HepG2 (cell line): ENCODE measurements at regions not wholly inside any gene's neighbourhood (a gene's known extent, or its start where the extent isn't known, plus 50 kb on each side); places are given as distances from the start of the nearest gene placed in this dataset.

Experiments used
- ATAC-seq: fragments of 200-7000 bp; cut with Tn5 transposase; 3 replicates; pipeline ENCODE4 v1.9.1; 2020; ENCODE audit warnings: mild to moderate bottlenecking, moderate library complexity
- BruUV-seq: library from RNA; stranded (reverse); fragments of 400-500 nt; replicated peaks from 2 replicates; lab custom pipeline; 2021; lab: Mats Ljungman, UMichigan
- CTCF ChIA-PET: fragments of 300-600 bp; formaldehyde crosslinking; extraction: SDS; loops from one replicate; lab custom pipeline; 2021; ENCODE audit warnings: low total read pairs, inconsistent platforms, low intra/inter-chr PET ratio; lab: Yijun Ruan, JAX
- POLR2A ChIA-PET: fragments of 350-600 bp; sonication (Branson Sonifier 250); formaldehyde crosslinking; loops from one replicate; lab custom pipeline; 2020; ENCODE audit warnings: antibody characterized with exemption, inconsistent platforms; lab: Yijun Ruan, JAX
- DNase-seq: peaks from one replicate; pipeline ENCODE4 v3.0.0-alpha.2; 2015; ENCODE audit warnings: low spot score
- FAIRE-seq: peaks from 3 replicates; lab custom pipeline; 2011; peaks lifted over from hg19 to GRCh38; lab: Jason Lieb, UNC
- H2AFZ ChIP-seq: one replicate; pipeline ENCODE4 v1.6.1; 2011; ENCODE audit warnings: low read length, inconsistent platforms
- H3K27ac ChIP-seq: fragments of 300-600 bp; 3 replicates; pipeline ENCODE4 v1.8.0; 2011; ENCODE audit warnings: mixed run types, mild to moderate bottlenecking, mixed read lengths, low read length, inconsistent platforms; ENCODE audit not compliant: insufficient read depth; ENCODE audit errors: extremely low read length
- H3K27me3 ChIP-seq, 2 experiments: fragments of 200-600 bp in 1 of 2; 2 replicates in 1 of 2; 3 replicates in 1 of 2; pipeline versions ENCODE4 v1.6.0 to v1.8.0; 2011; ENCODE audit warnings: low read length in 2 of 2, mild to moderate bottlenecking in 2 of 2, moderate library complexity in 2 of 2, inconsistent platforms in 1 of 2; ENCODE audit not compliant: insufficient read depth in 2 of 2, control insufficient read depth in 1 of 2
- H3K36me3 ChIP-seq, 2 experiments: fragments of 200-600 bp in 1 of 2; replicated peaks in 1 of 2; 2 replicates in 1 of 2; 3 replicates in 1 of 2; pipeline versions ENCODE4 v1.5.1 to v1.8.0; 2011; ENCODE audit warnings: low read length in 2 of 2, inconsistent platforms in 1 of 2; ENCODE audit not compliant: insufficient read depth in 2 of 2, control insufficient read depth in 1 of 2
- H3K4me1 ChIP-seq: 2 replicates; pipeline ENCODE4 v1.5.1; 2012; ENCODE audit warnings: low read length, inconsistent platforms; ENCODE audit not compliant: insufficient read depth
- H3K4me2 ChIP-seq: 2 replicates; pipeline ENCODE4 v1.6.0; 2011; ENCODE audit warnings: low read depth, low read length, inconsistent platforms
- H3K4me3 ChIP-seq, 3 experiments: fragments of 200-600 bp in 1 of 3; sonication (generic), shearing (Covaris generic) in 1 of 3; replicated peaks in 1 of 3; 2 replicates each; pipeline ENCODE4 v1.5.1; 2011 to 2016; ENCODE audit warnings: low read length in 3 of 3, inconsistent platforms in 2 of 3, low read depth in 2 of 3, mild to moderate bottlenecking in 2 of 3, control low read depth in 1 of 3, mixed read lengths in 1 of 3; ENCODE audit not compliant: insufficient read depth in 1 of 3
- H3K79me2 ChIP-seq: one replicate; pipeline ENCODE4 v1.6.1; 2011; ENCODE audit warnings: low read length, inconsistent platforms; ENCODE audit not compliant: insufficient read depth
- H3K9ac ChIP-seq: 2 replicates; pipeline ENCODE4 v1.6.0; 2011; ENCODE audit warnings: mild to moderate bottlenecking, low read depth, low read length, inconsistent platforms; ENCODE audit not compliant: insufficient read depth
- H3K9me3 ChIP-seq: 2 replicates; pipeline ENCODE4 v1.5.1; 2012; ENCODE audit warnings: mild to moderate bottlenecking, low read length
- H4K20me1 ChIP-seq: 2 replicates; pipeline ENCODE4 v1.6.0; 2011; ENCODE audit warnings: inconsistent platforms, mild to moderate bottlenecking, low read length, moderate library complexity; ENCODE audit not compliant: insufficient read depth
- CHCHD3 ChIP-seq: sonication (generic); formaldehyde crosslinking; IDR thresholded peaks from 2 replicates; pipeline ENCODE4 v1.8.0; 2022; ENCODE audit warnings: mild to moderate bottlenecking, missing genetic modification reagents, moderate library complexity
- CREB1 ChIP-seq, 2 experiments: fragments of 450-650 bp in 1 of 2; IDR thresholded peaks; 2 replicates each; pipeline ENCODE4 v1.6.1; 2016 to 2017; ENCODE audit warnings: control low read depth in 1 of 2, mild to moderate bottlenecking in 1 of 2, missing compliant biosample characterization in 1 of 2, missing genetic modification characterization in 1 of 2
- KLF12 ChIP-seq: sonication (generic); formaldehyde crosslinking; IDR thresholded peaks from 2 replicates; pipeline ENCODE4 v1.4.0; 2020; ENCODE audit warnings: missing genetic modification reagents, borderline replicate concordance
- REPIN1 ChIP-seq: sonication (generic); formaldehyde crosslinking; IDR thresholded peaks from 2 replicates; pipeline ENCODE4 v1.8.0; 2022; ENCODE audit warnings: missing genetic modification reagents, low read depth, mild to moderate bottlenecking, borderline replicate concordance
- SMAD3 ChIP-seq: sonication (generic); formaldehyde crosslinking; IDR thresholded peaks from 2 replicates; pipeline ENCODE4 v1.4.0; 2020; ENCODE audit warnings: missing genetic modification reagents
- TBP ChIP-seq: sonication (generic); formaldehyde crosslinking; IDR thresholded peaks from 2 replicates; pipeline ENCODE4 v1.5.0; 2020; ENCODE audit warnings: missing genetic modification reagents
- TCF7 ChIP-seq: sonication (generic); IDR thresholded peaks from 2 replicates; pipeline ENCODE4 v1.6.1; 2016; ENCODE audit warnings: antibody characterized with exemption, low read depth
- TEAD2 ChIP-seq: sonication (generic); formaldehyde crosslinking; IDR thresholded peaks from 2 replicates; pipeline ENCODE4 v1.9.0; 2021; ENCODE audit warnings: missing genetic modification reagents
- ZNF10 ChIP-seq: sonication (generic); formaldehyde crosslinking; IDR thresholded peaks from 2 replicates; pipeline ENCODE4 v1.4.0; 2020; ENCODE audit warnings: mild to moderate bottlenecking, low read depth, missing genetic modification reagents, borderline replicate concordance
- ZNF550 ChIP-seq: sonication (generic); formaldehyde crosslinking; IDR thresholded peaks from 2 replicates; pipeline ENCODE4 v1.4.0; 2020; ENCODE audit warnings: mild to moderate bottlenecking, missing genetic modification reagents, borderline replicate concordance
- ZNF629 ChIP-seq: sonication (generic); formaldehyde crosslinking; conservative IDR thresholded peaks from 2 replicates; pipeline ENCODE4 v1.5.0; 2020; ENCODE audit warnings: missing genetic modification reagents
- ZNF691 ChIP-seq: sonication (generic); formaldehyde crosslinking; IDR thresholded peaks from 2 replicates; pipeline ENCODE4 v1.4.0; 2020; ENCODE audit warnings: missing genetic modification reagents, low read depth, mild to moderate bottlenecking, borderline replicate concordance
- ZSCAN29 ChIP-seq: sonication (generic); formaldehyde crosslinking; conservative IDR thresholded peaks from 2 replicates; pipeline ENCODE4 v1.4.0; 2020; ENCODE audit warnings: mild to moderate bottlenecking, missing genetic modification reagents
- WGBS: methylation state at CpG from one replicate; pipeline ENCODE4 v1.1.6; 2017; ENCODE audit warnings: low lambda C conversion rate; 5-methylcytosine and 5-hydroxymethylcytosine counted together
- in situ Hi-C: cut with HindIII; loops from 2 replicates; pipeline ENCODE4 v1.10.0; 2017; ENCODE audit warnings: low pct_unique_long_range_greater_than_20kb; ENCODE audit not compliant: extremely low pct_ligation_motif_present
- intact Hi-C: fragments of 100-400 bp; cut with micrococcal nuclease; formaldehyde crosslinking; loops from one replicate; pipeline ENCODE4 v1.10.0; 2022; ENCODE audit not compliant: unreplicated experiment
- TF ChIP-seq, protein P1 (sequence below): sonication (generic); formaldehyde crosslinking; IDR thresholded peaks from 2 replicates; pipeline ENCODE4 v1.9.0; 2021; ENCODE audit warnings: mild to moderate bottlenecking, missing genetic modification reagents

DNA sequence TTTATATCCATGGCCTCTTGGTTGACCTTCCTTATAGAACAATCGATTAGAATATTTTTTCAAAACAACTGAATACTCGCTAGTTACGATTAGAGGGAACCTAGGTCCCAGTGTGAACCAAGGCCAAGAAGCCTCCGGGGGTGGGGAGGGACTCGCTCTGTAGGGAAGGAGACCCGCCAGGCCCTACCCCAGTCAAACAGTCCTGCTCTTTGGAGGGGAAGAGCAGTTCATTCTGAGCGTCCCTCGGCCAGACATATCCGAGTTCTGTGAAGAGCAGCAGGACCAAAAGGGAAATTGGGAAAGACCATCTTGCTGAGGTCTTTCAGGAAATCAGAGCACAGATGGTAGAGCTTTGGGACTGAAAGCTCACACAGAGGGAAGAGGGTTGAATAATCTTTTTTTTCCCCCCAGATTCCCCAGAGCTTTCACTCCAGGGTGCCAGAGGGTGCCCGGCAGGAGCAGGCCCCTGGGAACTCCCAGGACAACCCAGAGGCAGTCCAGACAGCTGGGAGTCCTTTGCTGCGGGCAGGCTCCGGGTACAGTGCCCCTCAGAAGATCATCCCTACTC lies 137.2 kb upstream of the HES1 start:
- CTCF ChIA-PET = no interaction called here
- POLR2A ChIA-PET = no interaction called here
- no peak for FAIRE-seq
- H3K4me1 ChIP-seq = peaks cover 23% of the 10 kb centered on the region
- no peak for ATAC-seq
- H3K79me2 ChIP-seq = no peaks in the 10 kb centered on the region
- in situ Hi-C loops = no loop called here
- no peaks in the 10 kb centered on the region for H3K36me3 ChIP-seq
- no peaks in the 10 kb centered on the region for H4K20me1 ChIP-seq
- no peaks in the 10 kb centered on the region for H3K9me3 ChIP-seq
- H2AFZ ChIP-seq = no peak overlapping the region
- TF ChIP-seq TEAD2 (CRISPR knock-in tag) (no peak), CHCHD3 (no peak), ZNF691 (CRISPR knock-in tag) (no peak), CREB1 (IDR thresholded peaks at IDR 0.05) (no peak), CREB1 (CRISPR knock-in tag; IDR thresholded peaks at IDR 0.05) (no peak), ZSCAN29 (CRISPR knock-in tag) (no peak), SMAD3 (no peak), TCF7 (no peak), REPIN1 (no peak), ZNF629 (no peak), KLF12 (CRISPR knock-in tag) (no peak), ZNF550 (CRISPR knock-in tag) (no peak), TBP (CRISPR knock-in tag) (no peak), ZNF10 (CRISPR knock-in tag) (no peak)
- TF ChIP-seq, protein P1, sequence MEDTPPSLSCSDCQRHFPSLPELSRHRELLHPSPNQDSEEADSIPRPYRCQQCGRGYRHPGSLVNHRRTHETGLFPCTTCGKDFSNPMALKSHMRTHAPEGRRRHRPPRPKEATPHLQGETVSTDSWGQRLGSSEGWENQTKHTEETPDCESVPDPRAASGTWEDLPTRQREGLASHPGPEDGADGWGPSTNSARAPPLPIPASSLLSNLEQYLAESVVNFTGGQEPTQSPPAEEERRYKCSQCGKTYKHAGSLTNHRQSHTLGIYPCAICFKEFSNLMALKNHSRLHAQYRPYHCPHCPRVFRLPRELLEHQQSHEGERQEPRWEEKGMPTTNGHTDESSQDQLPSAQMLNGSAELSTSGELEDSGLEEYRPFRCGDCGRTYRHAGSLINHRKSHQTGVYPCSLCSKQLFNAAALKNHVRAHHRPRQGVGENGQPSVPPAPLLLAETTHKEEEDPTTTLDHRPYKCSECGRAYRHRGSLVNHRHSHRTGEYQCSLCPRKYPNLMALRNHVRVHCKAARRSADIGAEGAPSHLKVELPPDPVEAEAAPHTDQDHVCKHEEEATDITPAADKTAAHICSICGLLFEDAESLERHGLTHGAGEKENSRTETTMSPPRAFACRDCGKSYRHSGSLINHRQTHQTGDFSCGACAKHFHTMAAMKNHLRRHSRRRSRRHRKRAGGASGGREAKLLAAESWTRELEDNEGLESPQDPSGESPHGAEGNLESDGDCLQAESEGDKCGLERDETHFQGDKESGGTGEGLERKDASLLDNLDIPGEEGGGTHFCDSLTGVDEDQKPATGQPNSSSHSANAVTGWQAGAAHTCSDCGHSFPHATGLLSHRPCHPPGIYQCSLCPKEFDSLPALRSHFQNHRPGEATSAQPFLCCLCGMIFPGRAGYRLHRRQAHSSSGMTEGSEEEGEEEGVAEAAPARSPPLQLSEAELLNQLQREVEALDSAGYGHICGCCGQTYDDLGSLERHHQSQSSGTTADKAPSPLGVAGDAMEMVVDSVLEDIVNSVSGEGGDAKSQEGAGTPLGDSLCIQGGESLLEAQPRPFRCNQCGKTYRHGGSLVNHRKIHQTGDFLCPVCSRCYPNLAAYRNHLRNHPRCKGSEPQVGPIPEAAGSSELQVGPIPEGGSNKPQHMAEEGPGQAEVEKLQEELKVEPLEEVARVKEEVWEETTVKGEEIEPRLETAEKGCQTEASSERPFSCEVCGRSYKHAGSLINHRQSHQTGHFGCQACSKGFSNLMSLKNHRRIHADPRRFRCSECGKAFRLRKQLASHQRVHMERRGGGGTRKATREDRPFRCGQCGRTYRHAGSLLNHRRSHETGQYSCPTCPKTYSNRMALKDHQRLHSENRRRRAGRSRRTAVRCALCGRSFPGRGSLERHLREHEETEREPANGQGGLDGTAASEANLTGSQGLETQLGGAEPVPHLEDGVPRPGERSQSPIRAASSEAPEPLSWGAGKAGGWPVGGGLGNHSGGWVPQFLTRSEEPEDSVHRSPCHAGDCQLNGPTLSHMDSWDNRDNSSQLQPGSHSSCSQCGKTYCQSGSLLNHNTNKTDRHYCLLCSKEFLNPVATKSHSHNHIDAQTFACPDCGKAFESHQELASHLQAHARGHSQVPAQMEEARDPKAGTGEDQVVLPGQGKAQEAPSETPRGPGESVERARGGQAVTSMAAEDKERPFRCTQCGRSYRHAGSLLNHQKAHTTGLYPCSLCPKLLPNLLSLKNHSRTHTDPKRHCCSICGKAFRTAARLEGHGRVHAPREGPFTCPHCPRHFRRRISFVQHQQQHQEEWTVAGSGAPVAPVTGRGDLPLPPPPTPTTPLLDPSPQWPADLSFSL = no peak
- H3K4me2 ChIP-seq = no peak overlapping the region
- peaks cover 0 to 11% of the 10 kb centered on the region in 2 experiments; a peak in 1 of 5 replicates for H3K27me3 ChIP-seq
- WGBS = 84% methylated on average over 12 of the region's 12 CpGs
- H3K27ac ChIP-seq = no peak overlapping the region
- DNase-seq = no peak
- no peak overlapping the region for H3K4me3 ChIP-seq
- BruUV-seq = no TSS peak
- H3K9ac ChIP-seq = no peak overlapping the region
- intact Hi-C loops = no loop called here
